ENCODE measurements at regions not wholly inside any gene's neighbourhood (a gene's known extent, or its start where the extent isn't known, plus 50 kb on each side); places are given as distances from the start of the nearest gene placed in this dataset.

DNA sequence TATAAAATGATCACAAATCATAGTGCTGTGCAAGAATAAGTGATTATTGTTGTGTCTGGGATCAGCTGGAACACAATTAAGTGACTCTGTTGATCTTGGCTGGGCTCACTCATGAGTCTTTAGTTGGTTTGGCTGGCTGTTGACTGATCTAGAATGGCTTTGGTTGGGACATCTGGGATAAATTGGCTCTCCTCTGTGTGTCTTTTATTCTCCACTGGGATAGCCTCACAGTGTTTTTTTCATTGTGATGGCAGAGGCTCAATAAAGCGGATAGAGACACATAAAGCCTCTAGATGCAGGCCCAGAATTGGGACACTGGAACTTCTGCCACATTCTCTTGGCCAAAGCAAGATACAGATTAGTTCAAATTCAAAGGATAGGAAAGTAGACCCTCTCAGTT, 735.6 kb downstream of the PDCD6IP start:
- no peak for DNase-seq

DNA sequence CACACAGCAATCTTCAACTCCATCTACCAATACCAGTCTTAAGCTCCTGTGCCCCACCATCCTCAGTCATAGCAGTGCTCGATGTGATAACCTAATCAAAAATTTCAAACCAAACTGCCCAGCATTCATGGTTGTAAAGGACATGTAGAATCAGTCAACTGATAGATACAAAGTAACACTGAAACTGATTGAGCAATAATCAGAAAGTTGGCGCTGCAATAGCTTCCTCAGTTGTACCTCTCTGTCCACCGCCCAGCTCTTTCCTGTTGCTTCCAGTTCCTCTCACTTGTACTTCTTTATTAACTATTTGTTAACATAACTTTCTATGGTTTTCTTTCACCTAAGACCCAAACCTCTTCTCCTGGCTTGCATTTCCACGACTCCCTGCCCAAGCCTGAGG, 745.7 kb downstream of the PDCD6IP start:
- DNase-seq, result no peak

- DNase-seq, result no peak
These were observed 749.0 kb downstream of the PDCD6IP start for GRCh38 chr3:34547297-34547920.

DNA sequence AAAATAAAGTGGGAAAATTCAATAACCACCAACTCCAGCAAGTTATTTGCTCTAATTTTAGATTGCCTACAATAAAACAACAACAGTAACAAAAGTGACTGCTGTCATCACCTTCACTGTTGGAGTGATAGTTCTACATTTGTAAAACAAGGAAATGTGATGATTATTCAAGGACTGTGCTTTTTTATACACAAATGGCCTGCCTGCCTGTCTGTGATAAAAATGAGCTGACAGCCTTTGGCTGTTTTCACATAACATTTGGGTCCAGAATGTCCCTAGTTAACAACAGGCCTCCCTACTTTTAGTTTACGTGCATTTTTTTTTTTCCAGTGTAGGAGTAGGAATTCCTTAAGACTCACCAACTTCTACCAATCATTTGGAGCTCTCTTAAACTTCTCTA, 768.8 kb downstream of the PDCD6IP start:
- DNase-seq, result no peak

- DNase-seq, result no peak
These were observed 770.3 kb downstream of the PDCD6IP start for GRCh38 chr3:34568766-34569165.

GRCh38 chr3:34569437-34569836, 771.0 kb downstream of the PDCD6IP start:
- DNase-seq, result no peak

DNA sequence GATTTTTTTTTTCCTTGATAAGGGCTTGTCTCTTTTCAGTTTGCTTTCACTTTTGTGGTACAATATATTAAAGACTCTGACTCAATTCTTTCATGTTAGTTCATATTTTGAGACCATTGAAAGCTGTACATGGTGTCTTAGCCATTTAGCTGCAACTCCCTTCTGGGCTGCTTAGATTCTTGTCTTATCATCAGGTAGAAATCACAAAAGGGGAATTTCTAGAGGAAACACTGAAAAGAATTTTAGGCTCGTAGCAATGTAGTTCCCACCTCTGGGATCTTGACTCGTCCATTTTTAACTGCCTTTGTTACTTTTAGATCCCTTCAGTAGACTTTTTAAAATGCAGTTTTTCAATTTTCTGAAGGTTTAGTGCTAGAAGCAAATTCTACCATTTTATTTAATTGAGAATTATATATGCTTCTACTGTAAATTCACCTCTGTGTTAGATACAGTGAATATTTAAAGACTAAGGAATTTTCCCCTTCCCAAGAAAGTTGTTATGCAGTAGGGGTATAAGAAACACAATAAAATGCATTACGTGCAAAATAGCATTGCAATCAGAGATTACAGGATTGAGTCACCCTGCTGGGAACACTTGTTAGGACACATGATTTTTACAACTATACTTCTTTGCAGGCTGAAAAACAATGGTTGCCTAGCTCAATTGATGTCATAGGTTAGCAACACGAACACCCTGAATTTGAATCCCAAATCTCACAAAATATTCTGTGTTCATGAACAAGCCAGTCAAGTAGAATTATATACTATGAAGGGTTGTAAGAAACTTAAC, 772.7 kb downstream of the PDCD6IP start:
- DNase-seq, result no peak

DNA sequence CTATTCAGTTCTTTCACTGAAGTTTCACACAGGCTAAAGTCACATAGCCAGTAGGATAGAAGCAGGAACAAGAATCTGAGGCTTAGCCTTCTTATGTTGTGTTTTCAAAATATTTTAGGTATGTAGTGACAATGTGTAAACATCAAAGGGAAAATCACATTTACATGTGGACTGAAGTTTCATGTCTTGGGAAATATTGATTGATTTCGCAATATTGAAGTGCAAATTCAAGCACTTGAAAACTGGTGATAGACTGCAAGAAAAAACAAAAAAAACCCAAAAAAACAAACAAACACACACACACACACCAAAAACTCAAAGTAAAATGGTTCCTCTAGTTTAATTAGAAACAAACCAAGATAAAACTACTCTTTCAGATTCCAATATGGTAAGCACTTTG, 773.3 kb downstream of the PDCD6IP start:
- no peak for DNase-seq

- DNase-seq, result no peak
These were observed 777.3 kb downstream of the PDCD6IP start for GRCh38 chr3:34575776-34576175.

- DNase-seq, result no peak
These were observed 783.6 kb downstream of the PDCD6IP start for GRCh38 chr3:34582055-34582454.

DNA sequence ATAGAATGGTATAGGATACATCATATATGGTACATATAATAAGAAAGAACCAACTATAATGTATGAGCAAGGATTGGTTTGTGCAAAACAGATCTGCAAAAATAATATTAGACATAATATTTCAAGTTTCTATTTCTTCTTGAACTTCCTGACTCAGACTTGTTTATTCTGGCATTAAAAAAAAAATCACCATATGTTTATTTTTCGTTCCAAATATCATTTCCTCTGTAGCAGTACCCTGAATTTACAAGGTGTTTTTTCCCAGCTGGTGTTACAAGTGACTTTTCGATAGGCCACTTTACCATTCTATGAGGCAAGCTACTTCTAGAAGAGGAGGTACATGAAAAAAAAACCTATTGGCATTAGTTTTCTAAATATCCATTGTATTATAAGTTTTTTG, 785.0 kb downstream of the PDCD6IP start:
- no peak for DNase-seq

DNA sequence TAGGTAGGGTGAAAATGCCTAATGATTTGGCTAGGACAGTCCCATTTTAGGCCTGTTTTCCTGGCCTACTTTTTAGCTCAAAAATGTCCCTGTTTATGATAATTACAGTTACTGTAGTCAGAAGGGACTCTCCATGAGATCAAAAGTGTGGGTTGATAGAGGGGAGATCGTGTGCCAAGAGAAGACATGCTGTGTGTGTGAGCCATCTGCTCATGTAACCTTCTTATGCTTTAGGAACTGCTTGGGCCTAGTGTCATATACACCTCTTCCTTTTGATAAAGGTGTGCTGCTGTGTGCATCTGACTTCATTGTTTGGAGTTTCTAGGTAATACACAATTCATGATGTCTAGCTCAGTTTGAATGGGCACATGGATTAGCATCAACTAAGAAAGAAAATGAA, 786.5 kb downstream of the PDCD6IP start:
- DNase-seq, result no peak

GRCh38 chr3:34599595-34599994, 801.2 kb downstream of the PDCD6IP start:
- no peak for DNase-seq

GRCh38 chr3:34619990-34620389, 821.6 kb downstream of the PDCD6IP start:
- no peak for DNase-seq

DNA sequence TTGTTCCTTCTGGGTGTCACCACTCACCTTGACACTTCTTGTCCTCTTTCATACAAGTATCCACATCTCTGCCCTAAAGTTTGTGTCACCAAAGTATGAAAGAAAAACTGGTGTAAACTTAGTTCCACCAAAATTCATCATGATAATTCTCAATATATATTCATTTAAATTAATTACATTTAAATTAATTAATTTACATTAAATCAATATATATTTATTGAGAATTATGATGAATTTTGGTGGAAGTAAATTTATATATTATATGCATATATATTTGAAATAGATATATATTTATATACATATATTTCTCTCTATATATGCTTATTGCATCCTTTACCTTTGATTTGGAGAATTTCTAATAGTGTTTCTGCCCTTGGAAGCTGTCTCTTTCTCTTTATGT, 828.3 kb downstream of the PDCD6IP start:
- DNase-seq, result no peak

DNA sequence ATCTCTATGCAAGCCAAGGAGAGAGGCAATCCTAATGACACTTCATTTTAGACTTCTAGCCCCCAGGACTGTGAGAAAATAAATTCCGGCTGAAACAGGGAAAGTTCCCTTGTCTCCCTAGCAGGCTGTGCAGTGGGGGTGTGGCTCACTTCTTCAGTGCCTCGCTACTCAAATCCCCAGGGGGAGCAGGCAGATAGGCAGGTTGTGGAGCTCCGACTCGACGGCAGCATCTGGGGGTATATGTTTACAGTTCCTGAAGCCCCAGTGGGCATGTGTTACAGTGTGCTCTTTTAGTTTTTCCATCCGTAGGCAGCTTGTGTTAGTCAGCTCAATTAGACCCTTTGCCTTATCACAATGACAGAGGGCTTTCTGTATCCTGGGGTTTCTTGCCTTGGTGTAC, 836.5 kb downstream of the PDCD6IP start:
- DNase-seq, result no peak

- DNase-seq, result no peak
These were observed 837.0 kb downstream of the PDCD6IP start for GRCh38 chr3:34635352-34635850.

DNA sequence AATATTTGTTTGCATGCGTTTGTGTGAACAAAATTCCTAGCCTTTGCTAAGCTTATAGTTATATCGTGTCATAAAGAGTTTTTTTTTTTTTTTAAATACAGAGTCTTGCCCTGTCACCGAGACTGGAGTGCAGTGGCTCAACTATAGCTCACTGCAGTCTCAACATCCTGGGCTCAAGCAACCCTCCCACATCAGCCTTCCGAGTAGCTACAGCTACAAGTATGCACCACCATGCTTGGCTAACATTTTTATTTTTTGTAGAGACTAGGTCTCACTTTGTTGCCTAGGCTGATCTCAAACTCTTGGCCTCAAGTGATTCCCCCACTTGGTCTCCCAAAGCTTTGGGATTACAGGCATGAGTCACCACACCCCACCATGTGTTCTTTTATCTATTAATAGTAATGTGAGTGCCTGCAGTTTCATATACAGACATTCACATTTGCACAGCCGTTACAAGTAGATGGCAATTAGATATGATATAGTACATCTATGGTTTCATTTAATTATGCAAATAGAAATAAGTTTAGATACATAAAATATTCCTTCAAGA, 848.6 kb downstream of the PDCD6IP start:
- no peak for DNase-seq

DNA sequence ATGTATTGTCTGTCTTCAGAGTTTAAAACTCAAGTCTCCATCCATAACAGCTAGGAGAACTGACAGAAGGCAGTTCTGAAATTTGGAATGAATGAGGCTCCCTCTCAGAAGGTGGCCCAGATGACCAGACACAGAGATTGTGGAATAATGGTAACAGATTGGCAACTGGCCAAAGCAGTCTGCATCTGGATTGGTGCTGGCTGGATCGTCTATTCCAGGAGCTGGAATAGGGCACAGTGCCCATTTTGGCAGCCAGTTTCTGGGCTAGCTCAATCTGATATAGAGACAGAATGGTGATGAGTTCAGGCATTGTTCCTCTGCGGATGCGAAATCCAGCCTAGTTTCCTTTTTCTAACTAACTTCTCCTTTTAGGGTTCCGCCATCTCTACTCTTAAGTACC, 851.7 kb downstream of the PDCD6IP start:
- DNase-seq, result no peak

DNA sequence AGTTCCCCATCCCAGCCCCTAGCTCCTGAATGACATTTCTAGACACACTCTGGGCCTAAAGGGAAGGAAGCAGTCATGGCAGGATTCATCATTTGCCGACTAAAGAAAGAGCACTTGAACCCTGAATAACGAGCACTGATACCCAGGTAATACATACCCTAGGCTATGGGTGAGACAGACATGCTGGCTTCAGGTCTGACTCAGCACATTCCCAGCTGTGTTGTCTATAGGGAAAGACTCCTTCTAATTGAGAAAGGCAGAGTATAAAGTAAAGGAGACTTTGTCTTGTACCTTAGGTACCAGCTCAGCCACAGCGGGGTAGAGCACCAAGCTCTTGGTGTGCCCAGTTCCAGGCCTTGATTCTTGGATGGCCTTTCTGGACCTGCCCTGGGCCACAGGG, 870.5 kb downstream of the PDCD6IP start:
- DNase-seq, result no peak

- DNase-seq, result no peak
These were observed 871.1 kb downstream of the PDCD6IP start for GRCh38 chr3:34669490-34669889.

- peak; percentile 56 for DNase-seq
These were observed 877.1 kb downstream of the PDCD6IP start for GRCh38 chr3:34675383-34676120.

DNA sequence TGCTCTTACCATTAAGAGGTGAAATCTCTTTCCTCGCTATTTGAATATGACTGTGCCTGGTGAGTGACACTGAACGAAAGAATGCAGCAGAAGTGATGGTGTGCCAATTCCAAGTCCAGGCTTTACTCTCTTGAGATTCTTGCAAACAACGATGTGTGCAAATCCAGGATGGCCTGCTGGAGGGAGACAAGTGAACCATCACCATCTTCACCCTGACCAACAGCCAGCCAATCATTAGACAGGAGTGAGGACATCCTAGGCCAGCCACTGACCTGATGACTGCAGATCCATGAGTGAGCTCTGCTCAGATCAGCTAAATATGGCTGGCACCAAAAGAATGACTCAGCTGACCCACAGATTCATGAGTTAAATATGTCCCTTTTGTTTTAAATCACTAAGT, 878.0 kb downstream of the PDCD6IP start:
- peak; percentile 31 for DNase-seq
